Fibroblast of the aortic adventitia (primary cell): ENCODE measurements at regions not wholly inside any gene's neighbourhood (a gene's known extent, or its start where the extent isn't known, plus 50 kb on each side); places are given as distances from the start of the nearest gene placed in this dataset.

Experiments used
- DNase-seq: peaks from one replicate; pipeline ENCODE4 v3.0.0-alpha.2; 2010; ENCODE audit warnings: low read depth
- H3K4me3 ChIP-seq: 2 replicates; pipeline ENCODE4 v1.5.1; 2011; ENCODE audit warnings: low read depth, mild to moderate bottlenecking, control low read depth, low read length, moderate library complexity
- CTCF ChIP-seq: IDR thresholded peaks from 2 replicates; pipeline ENCODE4 v1.5.1; 2011; ENCODE audit warnings: mild to moderate bottlenecking, low read length, control low read depth, inconsistent platforms; ENCODE audit not compliant: insufficient read depth

GRCh38 chr13:111503905-111504695, 183.7 kb downstream of the TEX29 start:
- no peak for DNase-seq
- TF ChIP-seq CTCF = no peak
- no peak overlapping the region for H3K4me3 ChIP-seq

GRCh38 chr13:111505175-111505777, 184.8 kb downstream of the TEX29 start:
- no peak for DNase-seq
- TF ChIP-seq CTCF = no peak
- no peak overlapping the region for H3K4me3 ChIP-seq

GRCh38 chr13:111506125-111506524, 185.7 kb downstream of the TEX29 start:
- no peak for TF ChIP-seq CTCF
- no peak overlapping the region for H3K4me3 ChIP-seq
- no peak for DNase-seq

GRCh38 chr13:111506621-111507020, 186.2 kb downstream of the TEX29 start:
- no peak overlapping the region for H3K4me3 ChIP-seq
- no peak for DNase-seq
- no peak for TF ChIP-seq CTCF

GRCh38 chr13:111508164-111508870, 187.9 kb downstream of the TEX29 start:
- no peak for TF ChIP-seq CTCF
- H3K4me3 ChIP-seq = no peak overlapping the region
- no peak for DNase-seq

GRCh38 chr13:111508902-111509509, 188.6 kb downstream of the TEX29 start:
- H3K4me3 ChIP-seq = no peak overlapping the region
- no peak for DNase-seq
- TF ChIP-seq CTCF = no peak
